Keratinocyte (primary cell): ENCODE measurements at regions not wholly inside any gene's neighbourhood (a gene's known extent, or its start where the extent isn't known, plus 50 kb on each side); places are given as distances from the start of the nearest gene placed in this dataset.

ENCODE experiments used
- DNase-seq: peaks from one replicate; pipeline ENCODE4 v3.0.0-alpha.2; 2011; ENCODE audit warnings: low read depth, missing footprints, low spot score
- FAIRE-seq: peaks from 2 replicates; lab custom pipeline; 2011; peaks lifted over from hg19 to GRCh38; lab: Jason Lieb, UNC
- H2AFZ ChIP-seq: 2 replicates; pipeline ENCODE4 v1.6.0; 2012; ENCODE audit warnings: low read length, control low read depth, inconsistent platforms; ENCODE audit not compliant: control insufficient read depth
- H3K27ac ChIP-seq: 2 replicates; pipeline ENCODE4 v1.5.1; 2011; ENCODE audit warnings: low read length; ENCODE audit not compliant: control insufficient read depth, insufficient read depth
- H3K27me3 ChIP-seq: 3 replicates; pipeline ENCODE4 v1.6.0; 2011; ENCODE audit warnings: low read length; ENCODE audit not compliant: control insufficient read depth, insufficient read depth; ENCODE audit errors: extremely low read depth
- H3K36me3 ChIP-seq, 2 experiments: 2 replicates in 1 of 2; 3 replicates in 1 of 2; pipeline ENCODE4 v1.5.1; 2011; ENCODE audit warnings: low read length in 2 of 2, mild to moderate bottlenecking in 1 of 2; ENCODE audit not compliant: control insufficient read depth in 2 of 2, insufficient read depth in 2 of 2; ENCODE audit errors: extremely low read depth in 1 of 2
- H3K4me1 ChIP-seq: 3 replicates; pipeline ENCODE4 v1.5.1; 2011; ENCODE audit warnings: low read length; ENCODE audit not compliant: control insufficient read depth, insufficient read depth; ENCODE audit errors: extremely low read depth
- H3K4me2 ChIP-seq: 3 replicates; pipeline ENCODE4 v1.6.0; 2011; ENCODE audit warnings: low read depth, low read length; ENCODE audit not compliant: control insufficient read depth, insufficient read depth; ENCODE audit errors: extremely low read depth
- H3K4me3 ChIP-seq, 3 experiments: fragments of 200-600 bp in 1 of 3; sonication (generic) in 1 of 3; 2 replicates in 2 of 3; 3 replicates in 1 of 3; pipeline ENCODE4 v1.5.1; 2011 to 2016; ENCODE audit warnings: low read length in 3 of 3, mild to moderate bottlenecking in 3 of 3, control low read depth in 2 of 3, inconsistent platforms in 1 of 3, low read depth in 1 of 3, mixed read lengths in 1 of 3, mixed run types in 1 of 3, moderate library complexity in 1 of 3; ENCODE audit not compliant: control insufficient read depth in 2 of 3, insufficient read depth in 2 of 3; ENCODE audit errors: extremely low read depth in 1 of 3
- H3K79me2 ChIP-seq: 2 replicates; pipeline ENCODE4 v1.6.0; 2012; ENCODE audit warnings: low read length; ENCODE audit not compliant: control insufficient read depth, insufficient read depth
- H3K9ac ChIP-seq: 3 replicates; pipeline ENCODE4 v1.6.0; 2011; ENCODE audit warnings: low read length; ENCODE audit not compliant: control insufficient read depth, insufficient read depth; ENCODE audit errors: extremely low read depth
- H3K9me1 ChIP-seq: 3 replicates; pipeline ENCODE4 v1.6.0; 2011; ENCODE audit warnings: low read length; ENCODE audit not compliant: control insufficient read depth, insufficient read depth; ENCODE audit errors: extremely low read depth
- H3K9me3 ChIP-seq: 2 replicates; pipeline ENCODE4 v1.5.1; 2012; ENCODE audit warnings: low read depth, low read length; ENCODE audit not compliant: control insufficient read depth
- H4K20me1 ChIP-seq: 3 replicates; pipeline ENCODE4 v1.6.0; 2011; ENCODE audit warnings: low read length; ENCODE audit not compliant: control insufficient read depth, insufficient read depth; ENCODE audit errors: extremely low read depth
- CTCF ChIP-seq, 3 experiments: IDR thresholded peaks in 1 of 3; conservative IDR thresholded peaks in 1 of 3; optimal IDR thresholded peaks in 1 of 3; 2 replicates in 2 of 3; 3 replicates in 1 of 3; pipeline versions ENCODE3 to v1.5.1; 2011; ENCODE audit warnings: low read length in 3 of 3, mild to moderate bottlenecking in 3 of 3, moderate library complexity in 2 of 3, control low read depth in 1 of 3, inconsistent platforms in 1 of 3; ENCODE audit not compliant: insufficient read depth in 2 of 3; ENCODE audit errors: extremely low read depth in 1 of 3
- EZH2 ChIP-seq: IDR thresholded peaks from one replicate; pipeline ENCODE4 v1.6.1; 2012; ENCODE audit warnings: inconsistent platforms, mild to moderate bottlenecking, low read length, moderate library complexity
- dilution Hi-C: fragments of 300-500 bp; cut with MboI; formaldehyde crosslinking; loops from one replicate; pipeline ENCODE4 v1.7.0; 2020; ENCODE audit warnings: low sequenced_read_pairs; ENCODE audit not compliant: extremely low pct_ligation_motif_present

- FAIRE-seq: no peak
- dilution Hi-C loops: no loop called here
- no peaks in the 10 kb centered on the region for H3K27me3 ChIP-seq
Observed at GRCh38 chr17:21517538-21518293, 141.6 kb downstream of the KCNJ12 start.

DNA sequence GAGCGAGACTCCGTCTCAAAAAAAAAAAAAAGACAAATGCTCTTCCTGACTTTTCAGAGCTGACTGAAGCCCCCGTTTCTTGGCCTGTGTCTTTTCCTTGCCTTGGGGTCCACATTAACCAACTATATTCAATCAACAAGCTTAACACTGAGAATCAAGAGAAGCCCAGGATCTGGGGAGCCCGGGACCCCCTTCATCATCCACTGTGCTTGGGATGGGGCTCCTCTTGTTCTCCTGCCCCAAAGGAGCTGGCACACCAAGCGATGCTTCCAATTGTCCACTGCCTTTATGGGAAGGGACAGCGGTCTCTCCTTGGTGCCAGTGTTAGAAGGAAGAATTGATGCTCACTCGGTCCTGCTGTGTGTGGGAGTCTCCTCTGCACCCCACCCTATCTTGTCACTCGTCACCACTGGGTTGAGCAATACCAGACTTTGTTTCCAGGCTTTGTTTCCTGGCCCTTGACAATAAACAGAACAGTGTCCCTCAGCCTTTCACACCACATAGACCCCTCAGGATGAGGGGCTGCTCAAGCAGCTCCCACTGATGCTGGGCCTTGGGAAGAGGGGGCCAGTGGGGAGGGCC is 146.7 kb downstream of the KCNJ12 start:
- H3K4me2 ChIP-seq: no peak overlapping the region
- no peaks in the 10 kb centered on the region for H4K20me1 ChIP-seq
- H3K4me3 ChIP-seq: no peak overlapping the region
- no peaks in the 10 kb centered on the region for H3K9me3 ChIP-seq
- H2AFZ ChIP-seq: no peak overlapping the region
- H3K27me3 ChIP-seq: no peaks in the 10 kb centered on the region
- no peak overlapping the region for H3K27ac ChIP-seq
- no peaks in the 10 kb centered on the region for H3K79me2 ChIP-seq
- H3K9ac ChIP-seq: no peak overlapping the region
- H3K4me1 ChIP-seq: no peaks in the 10 kb centered on the region
- TF ChIP-seq EZH2: no peak
- TF ChIP-seq CTCF (optimal IDR thresholded peaks at IDR 0.05 in 1 of 3, IDR thresholded peaks at IDR 0.05 in 1 of 3, conservative IDR thresholded peaks at IDR 0.05 in 1 of 3; ENCODE audit: extremely low read depth in 1 of 3, insufficient read depth in 2 of 3, low read length in 3 of 3): no peak
- DNase-seq (no peak), FAIRE-seq (no peak)
- dilution Hi-C loops: no loop called here
- H3K36me3 ChIP-seq: no peaks in the 10 kb centered on the region
- H3K9me1 ChIP-seq: no peaks in the 10 kb centered on the region

More at GRCh38 chr17:21517538-21518293, 141.6 kb downstream of the KCNJ12 start:
- H3K79me2 ChIP-seq: no peaks in the 10 kb centered on the region
- no peaks in the 10 kb centered on the region for H4K20me1 ChIP-seq
- no peak overlapping the region for H2AFZ ChIP-seq
- H3K9me3 ChIP-seq: no peaks in the 10 kb centered on the region
- no peak overlapping the region for H3K27ac ChIP-seq
- H3K4me3 ChIP-seq: no peak overlapping the region
- no peak for TF ChIP-seq EZH2
- no peak for TF ChIP-seq CTCF (optimal IDR thresholded peaks at IDR 0.05 in 1 of 3, IDR thresholded peaks at IDR 0.05 in 1 of 3, conservative IDR thresholded peaks at IDR 0.05 in 1 of 3; ENCODE audit: extremely low read depth in 1 of 3, insufficient read depth in 2 of 3, low read length in 3 of 3)
- no peak overlapping the region for H3K9ac ChIP-seq
- no peaks in the 10 kb centered on the region for H3K4me1 ChIP-seq
- no peaks in the 10 kb centered on the region for H3K9me1 ChIP-seq
- no peak for DNase-seq
- H3K36me3 ChIP-seq: no peaks in the 10 kb centered on the region
- H3K4me2 ChIP-seq: no peak overlapping the region
